ENCODE measurements at regions not wholly inside any gene's neighbourhood (a gene's known extent, or its start where the extent isn't known, plus 50 kb on each side); places are given as distances from the start of the nearest gene placed in this dataset.
"Not testable (repeated sequence)": the region's sequence is repeated elsewhere in the genome, so short reads cannot be mapped to it uniquely, and the experiment has no call there.

- DNase-seq (no peak), ATAC-seq (no peak)
- no peaks in the 10 kb centered on the region for H3K9me3 ChIP-seq
- no peak overlapping the region for H3K4me3 ChIP-seq
- H3K4me1 ChIP-seq: no peaks in the 10 kb centered on the region
- WGBS, 2 donors: 83 to 86% methylated on average over 24 of the region's 25 CpGs
- intact Hi-C loops (cut with DNase I): no loop called here
- H3K36me3 ChIP-seq: no peaks in the 10 kb centered on the region
- TF ChIP-seq, protein P1, sequence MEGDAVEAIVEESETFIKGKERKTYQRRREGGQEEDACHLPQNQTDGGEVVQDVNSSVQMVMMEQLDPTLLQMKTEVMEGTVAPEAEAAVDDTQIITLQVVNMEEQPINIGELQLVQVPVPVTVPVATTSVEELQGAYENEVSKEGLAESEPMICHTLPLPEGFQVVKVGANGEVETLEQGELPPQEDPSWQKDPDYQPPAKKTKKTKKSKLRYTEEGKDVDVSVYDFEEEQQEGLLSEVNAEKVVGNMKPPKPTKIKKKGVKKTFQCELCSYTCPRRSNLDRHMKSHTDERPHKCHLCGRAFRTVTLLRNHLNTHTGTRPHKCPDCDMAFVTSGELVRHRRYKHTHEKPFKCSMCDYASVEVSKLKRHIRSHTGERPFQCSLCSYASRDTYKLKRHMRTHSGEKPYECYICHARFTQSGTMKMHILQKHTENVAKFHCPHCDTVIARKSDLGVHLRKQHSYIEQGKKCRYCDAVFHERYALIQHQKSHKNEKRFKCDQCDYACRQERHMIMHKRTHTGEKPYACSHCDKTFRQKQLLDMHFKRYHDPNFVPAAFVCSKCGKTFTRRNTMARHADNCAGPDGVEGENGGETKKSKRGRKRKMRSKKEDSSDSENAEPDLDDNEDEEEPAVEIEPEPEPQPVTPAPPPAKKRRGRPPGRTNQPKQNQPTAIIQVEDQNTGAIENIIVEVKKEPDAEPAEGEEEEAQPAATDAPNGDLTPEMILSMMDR (IDR thresholded peaks at IDR 0.05): no peak
- no peaks in the 10 kb centered on the region for H3K27me3 ChIP-seq
- no peak overlapping the region for H3K27ac ChIP-seq
Observed at GRCh38 chr14:104268725-104269436, 130.5 kb downstream of the KIF26A start.

DNA sequence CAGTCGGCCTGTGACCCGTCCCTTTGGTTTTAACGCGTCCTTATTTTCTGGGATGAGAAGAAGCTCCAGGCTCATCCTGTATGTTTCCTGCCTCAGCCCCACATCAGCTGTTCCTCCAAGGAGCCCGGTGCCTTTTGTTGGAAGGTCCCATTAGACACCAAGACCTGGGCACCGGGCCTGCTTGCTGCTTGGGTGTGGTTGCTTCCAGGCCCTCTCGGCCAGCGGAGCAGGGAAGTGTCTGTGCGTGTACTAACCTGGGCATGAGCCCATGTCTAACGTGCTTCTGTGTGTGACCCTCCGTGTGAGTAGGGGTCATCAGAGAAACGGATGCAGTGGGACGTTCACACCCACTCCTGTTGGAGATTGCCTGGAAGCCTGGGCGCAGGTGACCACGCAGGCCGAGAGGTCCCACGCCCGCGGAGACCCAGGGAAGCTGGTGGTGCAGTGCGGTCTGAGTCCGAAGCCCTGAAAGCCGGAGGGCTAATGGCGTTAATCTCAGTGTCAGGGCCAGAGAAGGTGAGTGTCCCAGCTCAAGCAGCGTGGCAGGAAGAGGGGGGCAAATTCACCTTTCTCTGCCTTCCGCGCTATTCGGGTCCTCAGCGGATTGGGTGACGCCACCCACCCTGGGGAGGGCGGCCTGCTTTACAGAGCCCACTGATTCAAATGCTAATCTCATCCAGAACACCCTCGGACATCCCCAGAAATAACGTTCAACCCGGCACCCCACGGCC lies 131.3 kb downstream of the KIF26A start:
- DNase-seq; H3K27ac ChIP-seq; H3K36me3 ChIP-seq; ATAC-seq; intact Hi-C loops (cut with DNase I); H3K4me1 ChIP-seq; H3K27me3 ChIP-seq; H3K9me3 ChIP-seq; H3K4me3 ChIP-seq: not testable (repeated sequence)
- 90 to 96% methylated on average over 32 to 34 of the region's 34 CpGs for WGBS, 2 donors

GRCh38 chr14:104271391-104271790 lies 133.0 kb downstream of the KIF26A start:
- Histone ChIP-seq H3K27ac (no peak overlapping the region), H3K4me3 (no peak overlapping the region), H3K9me3 (no peaks in the 10 kb centered on the region), H3K27me3 (peaks cover 0 to 8% (median 0%) of the 10 kb centered on the region in 7 donors), H3K36me3 (no peaks in the 10 kb centered on the region), H3K4me1 (peaks cover 0 to 6% (median 0%) of the 10 kb centered on the region in 9 donors)
- DNase-seq (no peak), ATAC-seq (no peak)
- intact Hi-C loops (cut with DNase I): no loop called here
- WGBS, 2 donors: 58 to 78% methylated on average over 1 of the region's 1 CpG
- TF ChIP-seq, protein P1 (IDR thresholded peaks at IDR 0.05): no peak

DNA sequence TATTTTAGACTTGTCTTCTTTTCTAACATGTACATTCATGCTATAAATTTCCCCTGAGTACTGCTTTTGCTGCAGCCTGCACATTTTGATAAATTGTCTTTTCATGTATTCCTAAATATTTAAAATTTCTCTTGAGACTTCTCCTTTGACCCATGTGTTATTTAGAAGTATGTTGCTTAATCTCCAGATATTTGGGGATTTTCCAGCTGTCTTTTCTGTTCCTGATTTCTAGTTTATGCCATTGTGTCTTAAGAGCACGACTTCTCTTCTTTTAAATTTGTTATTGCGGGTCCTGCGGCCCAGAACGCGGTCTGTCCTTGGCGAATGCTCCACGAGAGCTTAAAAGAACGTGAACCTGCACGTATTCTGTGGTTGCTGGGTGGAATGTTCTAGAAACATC lies 136.4 kb downstream of the KIF26A start:
- no peak overlapping the region for H3K4me3 ChIP-seq
- no peak for ATAC-seq
- WGBS, 2 donors: 91 to 92% methylated on average over 9 of the region's 9 CpGs
- TF ChIP-seq, protein P1 (IDR thresholded peaks at IDR 0.05): no peak
- H3K4me1 ChIP-seq: peaks cover 0 to 6% (median 0%) of the 10 kb centered on the region in 9 donors
- H3K27me3 ChIP-seq: peaks cover 0 to 17% (median 0%) of the 10 kb centered on the region in 7 donors
- no peak for DNase-seq
- intact Hi-C loops (cut with DNase I): no loop called here
- no peaks in the 10 kb centered on the region for H3K9me3 ChIP-seq
- no peak overlapping the region for H3K27ac ChIP-seq
- no peaks in the 10 kb centered on the region for H3K36me3 ChIP-seq

Data from heart right ventricle (tissue), 16 donors.